K562 (cell line): ENCODE measurements at regions not wholly inside any gene's neighbourhood (a gene's known extent, or its start where the extent isn't known, plus 50 kb on each side); places are given as distances from the start of the nearest gene placed in this dataset.

Experiments
- ATAC-seq: fragments of 200-7000 bp; cut with Tn5 transposase; 3 replicates; pipeline ENCODE4 v1.9.1; 2020; ENCODE audit warnings: moderate library complexity
- BruUV-seq: library from RNA; stranded (reverse); fragments of 400-500 nt; replicated peaks from 2 replicates; lab custom pipeline; 2021; lab: Mats Ljungman, UMichigan
- CTCF ChIA-PET: fragments of 300-600 bp; formaldehyde crosslinking; extraction: SDS; loops from one replicate; lab custom pipeline; 2021; ENCODE audit warnings: low intra/inter-chr PET ratio; lab: Yijun Ruan, JAX
- POLR2A ChIA-PET: fragments of 300-600, 350-650 bp; sonication (Branson Sonifier 250); formaldehyde crosslinking; extraction: SDS; loops from one replicate; lab custom pipeline; 2021; ENCODE audit warnings: antibody characterized with exemption, inconsistent platforms; lab: Yijun Ruan, JAX
- DNase-seq, 4 experiments: peaks; one replicate each; pipeline versions ENCODE4 v3.0.0 to v3.0.0-alpha.2; 2011 to 2018; ENCODE audit warnings: low spot score in 3 of 4, mixed read lengths in 3 of 4; ENCODE audit errors: extremely low read depth in 1 of 4
- FAIRE-seq: peaks from 2 replicates; lab custom pipeline; 2011; peaks lifted over from hg19 to GRCh38; lab: Jason Lieb, UNC
- H2AFZ ChIP-seq: 2 replicates; pipeline ENCODE4 v1.6.0; 2011; ENCODE audit warnings: low read depth, low read length, control low read depth, inconsistent platforms
- H3K27ac ChIP-seq: fragments of 200-600 bp; 3 replicates; pipeline ENCODE4 v1.8.0; 2011; ENCODE audit warnings: low read depth, mild to moderate bottlenecking, control low read depth, inconsistent platforms, low read length, moderate library complexity, mixed read lengths; ENCODE audit errors: extremely low read depth
- H3K27me3 ChIP-seq, 2 experiments: fragments of 300-600 bp in 1 of 2; 2 replicates in 1 of 2; 3 replicates in 1 of 2; pipeline versions ENCODE4 v1.6.0 to v1.8.0; 2011; ENCODE audit warnings: inconsistent platforms in 2 of 2, low read length in 2 of 2, mild to moderate bottlenecking in 1 of 2, mixed read lengths in 1 of 2, moderate library complexity in 1 of 2; ENCODE audit not compliant: control insufficient read depth in 2 of 2, insufficient read depth in 2 of 2
- H3K36me3 ChIP-seq: fragments of 300-600 bp; 3 replicates; pipeline ENCODE4 v1.8.0; 2011; ENCODE audit warnings: mild to moderate bottlenecking, low read length, inconsistent platforms; ENCODE audit not compliant: control insufficient read depth, insufficient read depth
- H3K4me1 ChIP-seq, 2 experiments: fragments of 200-600 bp in 1 of 2; replicated peaks in 1 of 2; 2 replicates in 1 of 2; 3 replicates in 1 of 2; pipeline versions ENCODE4 v1.5.1 to v1.8.0; 2011; ENCODE audit warnings: inconsistent platforms in 2 of 2, low read length in 2 of 2, mild to moderate bottlenecking in 1 of 2, mixed read lengths in 1 of 2, moderate library complexity in 1 of 2; ENCODE audit not compliant: control insufficient read depth in 2 of 2, insufficient read depth in 2 of 2
- H3K4me2 ChIP-seq: 2 replicates; pipeline ENCODE4 v1.6.1; 2011; ENCODE audit warnings: low read length, control low read depth, inconsistent platforms, mixed read lengths; ENCODE audit not compliant: insufficient read depth
- H3K4me3 ChIP-seq: fragments of 200-600 bp; sonication (generic), shearing (Covaris generic); 2 replicates; pipeline ENCODE4 v1.5.1; 2016; ENCODE audit warnings: control low read depth, inconsistent platforms
- H3K79me2 ChIP-seq: fragments of 200-600 bp; 3 replicates; pipeline ENCODE4 v1.8.0; 2011; ENCODE audit warnings: low read length, inconsistent platforms; ENCODE audit not compliant: control insufficient read depth, insufficient read depth
- H3K9ac ChIP-seq, 2 experiments: 2 replicates each; pipeline versions ENCODE4 v1.6.0 to v1.6.1; 2011; ENCODE audit warnings: low read depth in 2 of 2, low read length in 2 of 2, control low read depth in 1 of 2, inconsistent platforms in 1 of 2, mild to moderate bottlenecking in 1 of 2, mixed read lengths in 1 of 2; ENCODE audit not compliant: insufficient read depth in 1 of 2
- H3K9me1 ChIP-seq: one replicate; pipeline ENCODE4 v1.6.0; 2011; ENCODE audit warnings: inconsistent platforms, mild to moderate bottlenecking, low read length, moderate library complexity; ENCODE audit not compliant: control insufficient read depth, insufficient read depth
- H3K9me3 ChIP-seq: replicated peaks from 2 replicates; pipeline ENCODE4 v1.5.1; 2011; ENCODE audit warnings: low read depth, low read length, inconsistent platforms; ENCODE audit not compliant: control insufficient read depth, insufficient read depth
- H4K20me1 ChIP-seq: replicated peaks from 2 replicates; pipeline ENCODE4 v1.6.1; 2011; ENCODE audit warnings: low read length, inconsistent platforms, mixed read lengths; ENCODE audit not compliant: control insufficient read depth, insufficient read depth
- CBX3 ChIP-seq, 2 experiments: IDR thresholded peaks; 1 replicate in 1 of 2; 2 replicates in 1 of 2; pipeline ENCODE4 v1.6.1; 2012; ENCODE audit warnings: inconsistent platforms in 2 of 2, low read length in 2 of 2, borderline replicate concordance in 1 of 2, control low read depth in 1 of 2
- EP400 ChIP-seq: fragments of 450-650 bp; IDR thresholded peaks from 2 replicates; pipeline ENCODE4 v1.6.1; 2017; ENCODE audit warnings: antibody characterized with exemption, mild to moderate bottlenecking, moderate library complexity
- GABPA ChIP-seq: fragments of 200-800 bp; sonication (Bioruptor generic); conservative IDR thresholded peaks from 2 replicates; pipeline ENCODE4 v1.6.1; 2016; ENCODE audit warnings: low read depth, missing genetic modification characterization, missing compliant biosample characterization
- HNRNPUL1 ChIP-seq: fragments of 200-400 bp; formaldehyde crosslinking; IDR thresholded peaks from 2 replicates; pipeline ENCODE4 v1.6.1; 2017; ENCODE audit warnings: low read length
- JUNB ChIP-seq: fragments of 450-650 bp; formaldehyde crosslinking; conservative IDR thresholded peaks from 2 replicates; pipeline ENCODE4 v1.4.0; 2020; ENCODE audit warnings: mild to moderate bottlenecking
- KDM4B ChIP-seq, 2 experiments: fragments of 450-650 bp in 1 of 2; sonication (generic) in 1 of 2; IDR thresholded peaks; 2 replicates each; pipeline ENCODE4 v1.6.1; 2016 to 2017; ENCODE audit warnings: borderline replicate concordance in 2 of 2, antibody characterized with exemption in 1 of 2, low read depth in 1 of 2, mild to moderate bottlenecking in 1 of 2
- MIER1 ChIP-seq: fragments of 450-650 bp; IDR thresholded peaks from 2 replicates; pipeline ENCODE4 v1.6.1; 2016; ENCODE audit warnings: antibody characterized with exemption, mild to moderate bottlenecking, low read depth
- MYBL2 ChIP-seq, 2 experiments: fragments of 450-650 bp in 1 of 2; sonication (generic) in 1 of 2; formaldehyde crosslinking in 1 of 2; IDR thresholded peaks; 2 replicates each; pipeline versions ENCODE4 v1.6.1 to v1.8.1; 2017 to 2022; ENCODE audit warnings: borderline replicate concordance in 1 of 2, inconsistent platforms in 1 of 2, low read depth in 1 of 2, mild to moderate bottlenecking in 1 of 2, missing genetic modification reagents in 1 of 2, moderate library complexity in 1 of 2
- TEAD1 ChIP-seq, 2 experiments: fragments of 450-650 bp in 1 of 2; sonication (generic) in 1 of 2; formaldehyde crosslinking; IDR thresholded peaks; 2 replicates each; pipeline versions ENCODE4 v1.4.0 to v1.8.0; 2020 to 2022; ENCODE audit warnings: mild to moderate bottlenecking in 2 of 2, missing genetic modification reagents in 1 of 2
- ZBTB7A ChIP-seq: IDR thresholded peaks from 2 replicates; pipeline ENCODE4 v1.6.1; 2011; ENCODE audit warnings: low read depth, mild to moderate bottlenecking, low read length, moderate library complexity, borderline replicate concordance; ENCODE audit not compliant: control insufficient read depth
- ZFPM2 ChIP-seq: fragments of 250-450 bp; sonication (Bioruptor Pico); IDR thresholded peaks from 2 replicates; pipeline ENCODE4 v1.5.1; 2022; ENCODE audit warnings: mild to moderate bottlenecking
- ZNF75A ChIP-seq: fragments of 450-650 bp; formaldehyde crosslinking; IDR thresholded peaks from 2 replicates; pipeline ENCODE4 v1.4.0; 2020; ENCODE audit warnings: mild to moderate bottlenecking
- ZNF778 ChIP-seq: fragments of 450-650 bp; formaldehyde crosslinking; IDR thresholded peaks from 2 replicates; pipeline ENCODE4 v1.4.0; 2020; ENCODE audit warnings: mild to moderate bottlenecking, moderate library complexity
- WGBS: fragments of 100-300 bp; shearing (Covaris generic); methylation state at CpG from one replicate; pipeline ENCODE4 v1.1.6; 2016; ENCODE audit warnings: low coverage, mixed read lengths; ENCODE audit not compliant: insufficient coverage; ENCODE audit errors: missing lambda C conversion rate; 5-methylcytosine and 5-hydroxymethylcytosine counted together
- in situ Hi-C: fragments of 300-500 bp; cut with MboI; formaldehyde crosslinking; loops from 4 replicates; pipeline ENCODE4 v1.15.0; 2018; ENCODE audit warnings: inconsistent platforms, mixed read lengths
- intact Hi-C: fragments of 100-400 bp; cut with micrococcal nuclease; formaldehyde crosslinking; loops from 2 replicates; pipeline ENCODE4 v1.14.2; 2022
- TF ChIP-seq, protein P1 (sequence below): fragments of 450-650 bp; conservative IDR thresholded peaks from 2 replicates; pipeline ENCODE4 v1.6.1; 2016; ENCODE audit warnings: missing genetic modification characterization, low read depth, mild to moderate bottlenecking, control low read depth, missing compliant biosample characterization
- TF ChIP-seq, protein P2 (sequence below), 2 experiments: fragments of 450-650 bp; conservative IDR thresholded peaks; 2 replicates each; pipeline ENCODE4 v1.6.1; 2017; ENCODE audit warnings: mild to moderate bottlenecking in 2 of 2, moderate library complexity in 2 of 2
- TF ChIP-seq, protein P3 (sequence below): sonication (generic); formaldehyde crosslinking; IDR thresholded peaks from 2 replicates; pipeline ENCODE4 v1.8.0; 2023; ENCODE audit warnings: mild to moderate bottlenecking, missing genetic modification reagents

DNA sequence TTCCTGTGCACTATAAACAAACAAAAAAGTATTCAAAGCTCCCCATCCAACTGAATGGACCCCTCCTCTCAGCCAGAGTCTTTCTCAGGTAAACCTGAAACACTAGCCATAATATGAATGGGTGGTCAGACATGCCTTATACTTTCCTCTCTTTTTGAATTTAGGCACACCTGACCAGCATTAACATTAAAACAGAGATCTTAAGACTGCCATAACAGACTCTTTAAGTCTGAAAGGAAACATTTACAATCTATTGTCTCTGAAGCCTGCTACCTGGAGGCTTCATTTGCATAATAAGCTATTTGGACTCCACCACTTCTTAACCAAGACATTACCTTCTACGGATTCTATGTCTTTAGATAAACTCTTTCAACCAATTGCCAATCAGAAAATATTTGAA lies 56.9 kb upstream of the SPIN4 start:
- 13% methylated on average over 1 of the region's 1 CpG for WGBS
- TF ChIP-seq KDM4B (IDR thresholded peaks at IDR 0.05; ENCODE audit: borderline replicate concordance in 2 of 2, low read depth in 1 of 2) (no peak), ZNF75A (CRISPR knock-in tag) (no peak), JUNB (no peak), GABPA (no peak), EP400 (no peak), HNRNPUL1 (no peak), ZNF778 (CRISPR knock-in tag) (no peak), MYBL2 (IDR thresholded peaks at IDR 0.05; ENCODE audit: low read depth) (no peak), MYBL2 (CRISPR knock-in tag; IDR thresholded peaks at IDR 0.05; ENCODE audit: borderline replicate concordance) (no peak), TEAD1 (CRISPR knock-in tag; IDR thresholded peaks at IDR 0.05) (no peak), ZBTB7A (no peak), ZFPM2 (CRISPR knock-in tag) (no peak), CBX3 (IDR thresholded peaks at IDR 0.05; ENCODE audit: borderline replicate concordance in 1 of 2, low read length in 2 of 2) (no peak), MIER1 (no peak)
- TF ChIP-seq, protein P1, sequence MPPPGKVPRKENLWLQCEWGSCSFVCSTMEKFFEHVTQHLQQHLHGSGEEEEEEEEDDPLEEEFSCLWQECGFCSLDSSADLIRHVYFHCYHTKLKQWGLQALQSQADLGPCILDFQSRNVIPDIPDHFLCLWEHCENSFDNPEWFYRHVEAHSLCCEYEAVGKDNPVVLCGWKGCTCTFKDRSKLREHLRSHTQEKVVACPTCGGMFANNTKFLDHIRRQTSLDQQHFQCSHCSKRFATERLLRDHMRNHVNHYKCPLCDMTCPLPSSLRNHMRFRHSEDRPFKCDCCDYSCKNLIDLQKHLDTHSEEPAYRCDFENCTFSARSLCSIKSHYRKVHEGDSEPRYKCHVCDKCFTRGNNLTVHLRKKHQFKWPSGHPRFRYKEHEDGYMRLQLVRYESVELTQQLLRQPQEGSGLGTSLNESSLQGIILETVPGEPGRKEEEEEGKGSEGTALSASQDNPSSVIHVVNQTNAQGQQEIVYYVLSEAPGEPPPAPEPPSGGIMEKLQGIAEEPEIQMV, result no peak
- TF ChIP-seq, protein P2, sequence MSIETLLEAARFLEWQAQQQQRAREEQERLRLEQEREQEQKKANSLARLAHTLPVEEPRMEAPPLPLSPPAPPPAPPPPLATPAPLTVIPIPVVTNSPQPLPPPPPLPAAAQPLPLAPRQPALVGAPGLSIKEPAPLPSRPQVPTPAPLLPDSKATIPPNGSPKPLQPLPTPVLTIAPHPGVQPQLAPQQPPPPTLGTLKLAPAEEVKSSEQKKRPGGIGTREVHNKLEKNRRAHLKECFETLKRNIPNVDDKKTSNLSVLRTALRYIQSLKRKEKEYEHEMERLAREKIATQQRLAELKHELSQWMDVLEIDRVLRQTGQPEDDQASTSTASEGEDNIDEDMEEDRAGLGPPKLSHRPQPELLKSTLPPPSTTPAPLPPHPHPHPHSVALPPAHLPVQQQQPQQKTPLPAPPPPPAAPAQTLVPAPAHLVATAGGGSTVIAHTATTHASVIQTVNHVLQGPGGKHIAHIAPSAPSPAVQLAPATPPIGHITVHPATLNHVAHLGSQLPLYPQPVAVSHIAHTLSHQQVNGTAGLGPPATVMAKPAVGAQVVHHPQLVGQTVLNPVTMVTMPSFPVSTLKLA (conservative IDR thresholded peaks at IDR 0.05), result no peak
- TF ChIP-seq, protein P3, sequence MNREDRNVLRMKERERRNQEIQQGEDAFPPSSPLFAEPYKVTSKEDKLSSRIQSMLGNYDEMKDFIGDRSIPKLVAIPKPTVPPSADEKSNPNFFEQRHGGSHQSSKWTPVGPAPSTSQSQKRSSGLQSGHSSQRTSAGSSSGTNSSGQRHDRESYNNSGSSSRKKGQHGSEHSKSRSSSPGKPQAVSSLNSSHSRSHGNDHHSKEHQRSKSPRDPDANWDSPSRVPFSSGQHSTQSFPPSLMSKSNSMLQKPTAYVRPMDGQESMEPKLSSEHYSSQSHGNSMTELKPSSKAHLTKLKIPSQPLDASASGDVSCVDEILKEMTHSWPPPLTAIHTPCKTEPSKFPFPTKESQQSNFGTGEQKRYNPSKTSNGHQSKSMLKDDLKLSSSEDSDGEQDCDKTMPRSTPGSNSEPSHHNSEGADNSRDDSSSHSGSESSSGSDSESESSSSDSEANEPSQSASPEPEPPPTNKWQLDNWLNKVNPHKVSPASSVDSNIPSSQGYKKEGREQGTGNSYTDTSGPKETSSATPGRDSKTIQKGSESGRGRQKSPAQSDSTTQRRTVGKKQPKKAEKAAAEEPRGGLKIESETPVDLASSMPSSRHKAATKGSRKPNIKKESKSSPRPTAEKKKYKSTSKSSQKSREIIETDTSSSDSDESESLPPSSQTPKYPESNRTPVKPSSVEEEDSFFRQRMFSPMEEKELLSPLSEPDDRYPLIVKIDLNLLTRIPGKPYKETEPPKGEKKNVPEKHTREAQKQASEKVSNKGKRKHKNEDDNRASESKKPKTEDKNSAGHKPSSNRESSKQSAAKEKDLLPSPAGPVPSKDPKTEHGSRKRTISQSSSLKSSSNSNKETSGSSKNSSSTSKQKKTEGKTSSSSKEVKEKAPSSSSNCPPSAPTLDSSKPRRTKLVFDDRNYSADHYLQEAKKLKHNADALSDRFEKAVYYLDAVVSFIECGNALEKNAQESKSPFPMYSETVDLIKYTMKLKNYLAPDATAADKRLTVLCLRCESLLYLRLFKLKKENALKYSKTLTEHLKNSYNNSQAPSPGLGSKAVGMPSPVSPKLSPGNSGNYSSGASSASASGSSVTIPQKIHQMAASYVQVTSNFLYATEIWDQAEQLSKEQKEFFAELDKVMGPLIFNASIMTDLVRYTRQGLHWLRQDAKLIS (CRISPR knock-in tag), result no peak
- no peaks in the 10 kb centered on the region; a peak in 1 of 5 replicates for H3K4me1 ChIP-seq
- H3K4me3 ChIP-seq, result no peak overlapping the region
- H4K20me1 ChIP-seq, result no peaks in the 10 kb centered on the region
- POLR2A ChIA-PET, result no interaction called here
- BruUV-seq, result no TSS peak
- FAIRE-seq (no peak), ATAC-seq (no peak), DNase-seq (no peak)
- H3K27me3 ChIP-seq, result no peaks in the 10 kb centered on the region
- no peak overlapping the region for H3K27ac ChIP-seq
- intact Hi-C loops (no loop called here), in situ Hi-C loops (no loop called here)
- H3K9me3 ChIP-seq, result no peaks in the 10 kb centered on the region
- no peaks in the 10 kb centered on the region for H3K79me2 ChIP-seq
- H3K9ac ChIP-seq, result no peak overlapping the region
- no peak overlapping the region for H2AFZ ChIP-seq
- CTCF ChIA-PET, result no interaction called here
- H3K9me1 ChIP-seq, result no peaks in the 10 kb centered on the region
- H3K36me3 ChIP-seq, result no peaks in the 10 kb centered on the region
- no peak overlapping the region for H3K4me2 ChIP-seq
